Gastroesophageal sphincter (tissue), 4 donors: ENCODE measurements at regions not wholly inside any gene's neighbourhood (a gene's known extent, or its start where the extent isn't known, plus 50 kb on each side); places are given as distances from the start of the nearest gene placed in this dataset.

Experiments used
- ATAC-seq: fragments of 150-250 bp; one replicate; pipeline ENCODE4 v1.9.1; 2016; ENCODE audit warnings: mild to moderate bottlenecking, moderate library complexity
- H3K27ac ChIP-seq, 4 donors: fragments of 200-600 bp; sonication (generic) in 3 of 4; 1 replicate in 3 of 4; 2 replicates in 1 of 4; pipeline ENCODE4 v1.5.1; 2016 to 2019
- H3K27me3 ChIP-seq: fragments of 200-600 bp; sonication (generic); one replicate; pipeline ENCODE4 v1.5.1; 2019
- H3K36me3 ChIP-seq, 2 donors: fragments of 200-600 bp; sonication (generic); one replicate each; pipeline ENCODE4 v1.5.1; 2019; ENCODE audit warnings: control low read depth in 1 of 2
- H3K4me1 ChIP-seq, 3 donors: fragments of 200-600 bp; sonication (generic); 1 replicate in 2 of 3; 2 replicates in 1 of 3; pipeline ENCODE4 v1.5.1; 2016 to 2019; ENCODE audit warnings: control low read depth in 2 of 3
- H3K4me3 ChIP-seq, 2 donors: fragments of 200-600 bp; sonication (generic); one replicate each; pipeline ENCODE4 v1.5.1; 2019; ENCODE audit warnings: mild to moderate bottlenecking in 1 of 2, moderate library complexity in 1 of 2
- H3K9me3 ChIP-seq, 3 donors: fragments of 200-600 bp; sonication (generic); one replicate each; pipeline ENCODE4 v1.5.1; 2017 to 2019; ENCODE audit warnings: control low read depth in 2 of 3
- CTCF ChIP-seq, 4 experiments: fragments of 200-600 bp in 2 of 4; fragments of 450-650 bp in 2 of 4; sonication (generic) in 1 of 4; IDR thresholded peaks; one replicate each; pipeline ENCODE4 v1.5.1; 2017 to 2019; ENCODE audit warnings: antibody characterized with exemption in 4 of 4, mild to moderate bottlenecking in 2 of 4, moderate library complexity in 2 of 4
- EP300 ChIP-seq: sonication (generic); formaldehyde crosslinking; IDR thresholded peaks from one replicate; pipeline ENCODE4 v1.6.1; 2017; ENCODE audit warnings: antibody characterized with exemption, mild to moderate bottlenecking
- POLR2A ChIP-seq, 2 donors: fragments of 450-650 bp; IDR thresholded peaks; one replicate each; pipeline ENCODE4 v1.6.1; 2017; ENCODE audit warnings: antibody characterized with exemption in 2 of 2, mild to moderate bottlenecking in 2 of 2, moderate library complexity in 1 of 2
- POLR2AphosphoS5 ChIP-seq: sonication (generic); formaldehyde crosslinking; IDR thresholded peaks from one replicate; pipeline ENCODE4 v1.6.1; 2017; ENCODE audit warnings: antibody characterized with exemption
- WGBS, 2 donors: methylation state at CpG; one replicate each; pipeline ENCODE4 v1.1.5; 2018; ENCODE audit warnings: low coverage in 1 of 2; 5-methylcytosine and 5-hydroxymethylcytosine counted together

DNA sequence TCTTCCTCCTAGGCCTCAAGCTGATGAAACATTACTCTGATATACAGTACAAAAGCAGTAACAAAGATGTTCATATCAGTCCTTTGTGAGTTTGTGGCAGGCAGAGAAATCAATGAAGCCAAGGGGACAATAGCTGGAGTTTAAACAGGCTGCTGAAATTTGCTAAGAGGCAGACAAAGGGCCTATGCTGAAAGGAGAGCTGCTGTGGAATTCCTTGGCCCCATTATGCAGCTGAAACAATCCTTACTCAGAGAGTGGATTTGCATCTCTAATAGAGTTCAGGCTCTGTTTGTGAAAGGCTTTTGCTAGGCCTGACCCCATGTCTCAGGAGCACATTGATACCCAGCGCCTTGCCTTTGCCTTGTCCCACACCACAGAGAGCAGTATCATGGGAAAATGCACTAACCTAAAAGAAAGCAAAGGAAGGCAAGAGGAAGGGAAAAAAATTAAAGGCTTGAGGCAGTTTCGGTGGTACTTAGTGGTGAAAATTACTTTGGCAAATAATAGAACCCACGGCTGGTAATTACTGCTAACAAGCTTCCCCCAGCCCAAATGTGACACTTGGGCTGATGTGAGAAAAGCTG, 195.0 kb upstream of the EPHA3 start:
- no peaks in the 10 kb centered on the region for H3K9me3 ChIP-seq
- WGBS, 2 donors = 73% methylated on average over 2 of the region's 3 CpGs; no CpG with 5 or more reads in 1 of the 2 donors
- no peak overlapping the region for H3K27ac ChIP-seq
- no peak overlapping the region for H3K4me3 ChIP-seq
- no peaks in the 10 kb centered on the region for H3K4me1 ChIP-seq
- no peak for TF ChIP-seq EP300
- TF ChIP-seq CTCF (IDR thresholded peaks at IDR 0.05) = no peak
- no peak for TF ChIP-seq POLR2AphosphoS5
- no peak for TF ChIP-seq POLR2A (IDR thresholded peaks at IDR 0.05)
- no peaks in the 10 kb centered on the region for H3K36me3 ChIP-seq
- no peak for ATAC-seq
- H3K27me3 ChIP-seq = no peaks in the 10 kb centered on the region

- H3K27ac ChIP-seq = no peak overlapping the region
- no peak overlapping the region for H3K4me3 ChIP-seq
- TF ChIP-seq EP300 (no peak), POLR2A (IDR thresholded peaks at IDR 0.05) (no peak), CTCF (IDR thresholded peaks at IDR 0.05) (no peak), POLR2AphosphoS5 (no peak)
- H3K9me3 ChIP-seq = no peaks in the 10 kb centered on the region
- no peak for ATAC-seq
- 94 to 95% methylated on average over 4 of the region's 4 CpGs for WGBS, 2 donors
- H3K4me1 ChIP-seq = no peaks in the 10 kb centered on the region
- no peaks in the 10 kb centered on the region for H3K27me3 ChIP-seq
- no peaks in the 10 kb centered on the region for H3K36me3 ChIP-seq
Observed at GRCh38 chr3:88918841-88919240, 188.6 kb upstream of the EPHA3 start.

- H3K4me1 ChIP-seq = no peaks in the 10 kb centered on the region
- no peak overlapping the region for H3K27ac ChIP-seq
- ATAC-seq = no peak
Observed at GRCh38 chr3:88921986-88922385, 185.4 kb upstream of the EPHA3 start.

DNA sequence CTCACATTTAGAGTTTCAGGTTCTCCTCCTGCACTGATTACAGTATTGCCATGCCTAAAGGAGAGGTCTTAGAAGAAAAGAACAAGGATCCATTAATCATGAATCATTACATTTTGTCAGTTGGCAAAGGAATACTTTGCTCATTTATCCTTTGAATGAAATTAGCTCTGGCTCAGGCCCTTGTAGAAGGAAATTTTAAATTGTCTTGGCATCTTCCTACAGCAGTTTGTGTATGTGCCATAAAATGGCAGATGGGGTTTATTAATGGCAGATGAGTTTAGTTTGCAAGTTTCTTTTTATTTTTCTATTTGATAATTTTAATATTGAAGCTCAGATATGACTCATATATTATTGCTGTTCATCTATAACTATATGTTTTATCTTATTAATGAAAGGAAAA, 181.2 kb upstream of the EPHA3 start:
- H3K4me3 ChIP-seq = no peak overlapping the region
- TF ChIP-seq POLR2AphosphoS5 = no peak
- TF ChIP-seq EP300 = no peak
- no peak for TF ChIP-seq POLR2A (IDR thresholded peaks at IDR 0.05)
- no peak for TF ChIP-seq CTCF (IDR thresholded peaks at IDR 0.05)
- H3K9me3 ChIP-seq = no peaks in the 10 kb centered on the region
- H3K27ac ChIP-seq = no peak overlapping the region
- ATAC-seq = no peak
- H3K27me3 ChIP-seq = no peaks in the 10 kb centered on the region
- H3K4me1 ChIP-seq = no peaks in the 10 kb centered on the region
- H3K36me3 ChIP-seq = no peaks in the 10 kb centered on the region

More at GRCh38 chr3:88921986-88922385, 185.4 kb upstream of the EPHA3 start:
- Histone ChIP-seq H3K4me3 (no peak overlapping the region), H3K36me3 (no peaks in the 10 kb centered on the region), H3K9me3 (no peaks in the 10 kb centered on the region), H3K27me3 (no peaks in the 10 kb centered on the region)
- no peak for TF ChIP-seq POLR2A (IDR thresholded peaks at IDR 0.05)
- TF ChIP-seq EP300 = no peak
- no peak for TF ChIP-seq CTCF (IDR thresholded peaks at IDR 0.05)
- no peak for TF ChIP-seq POLR2AphosphoS5
- WGBS, 2 donors = 50 to 67% methylated on average over 2 of the region's 2 CpGs

DNA sequence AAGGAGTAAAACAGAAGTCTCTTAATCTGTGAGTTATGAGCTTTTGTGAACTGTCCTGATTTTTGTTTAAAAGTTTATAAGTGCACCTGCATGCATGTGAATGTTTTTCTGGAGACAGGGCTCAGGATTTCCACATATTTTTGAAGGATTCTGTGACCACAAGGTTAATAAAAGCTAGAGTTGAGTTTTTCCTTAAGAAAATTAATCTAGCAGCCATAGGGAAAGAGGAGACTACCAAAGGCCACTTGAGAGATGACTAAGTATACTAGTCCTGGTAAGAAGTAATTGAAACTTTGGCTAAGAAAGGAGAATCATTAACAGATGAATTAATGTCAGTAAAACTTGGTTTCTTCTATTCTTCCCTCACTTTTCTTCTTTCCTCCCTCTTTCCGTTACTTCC, 176.8 kb upstream of the EPHA3 start:
- TF ChIP-seq CTCF (IDR thresholded peaks at IDR 0.05) (no peak), POLR2AphosphoS5 (no peak)
- no peaks in the 10 kb centered on the region for H3K27me3 ChIP-seq
- no peak for ATAC-seq
- H3K36me3 ChIP-seq = no peaks in the 10 kb centered on the region
- no peaks in the 10 kb centered on the region for H3K9me3 ChIP-seq
- H3K27ac ChIP-seq = no peak overlapping the region
- H3K4me3 ChIP-seq = no peak overlapping the region
- H3K4me1 ChIP-seq = no peaks in the 10 kb centered on the region
- 50 to 82% methylated on average over 1 of the region's 1 CpG for WGBS, 2 donors
